ENCODE measurements at regions not wholly inside any gene's neighbourhood (a gene's known extent, or its start where the extent isn't known, plus 50 kb on each side); places are given as distances from the start of the nearest gene placed in this dataset.
A peak's percentile ranks its signal among the peaks of the same experiment; 100 is the strongest.

GRCh38 chrX:16436348-16437188 is 213.4 kb upstream of the S100G start:
- H3K27ac Mint-ChIP-seq: no peak overlapping the region

DNA sequence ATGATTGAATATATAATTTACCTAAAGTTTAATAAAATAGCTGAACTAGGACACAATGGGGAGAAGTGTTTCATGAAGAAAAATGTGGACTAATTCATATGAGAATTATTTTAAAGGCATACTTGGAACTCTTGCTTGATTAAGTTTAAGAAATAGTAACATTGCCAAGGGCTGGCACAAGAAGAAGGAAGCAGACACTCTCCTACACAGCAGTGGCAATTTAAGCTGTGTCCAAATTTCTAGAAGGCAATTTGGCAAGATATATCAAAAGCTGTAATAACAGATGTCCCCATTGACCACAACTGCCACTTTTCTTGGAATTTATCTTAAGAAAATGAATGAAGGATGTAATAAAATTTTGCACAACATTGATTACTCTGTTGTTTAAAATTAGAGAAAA is 209.5 kb upstream of the S100G start:
- Mint-ChIP-seq H3K36me3 (no peaks in the 10 kb centered on the region), H3K9me3 (no peaks in the 10 kb centered on the region), H3K4me1 (no peaks in the 10 kb centered on the region), H3K4me3 (no peak overlapping the region), H3K27me3 (ENCODE audit: low read depth in 3 of 3) (peaks cover 2 to 8% (median 5%) of the 10 kb centered on the region in 3 donors), H3K27ac (no peak overlapping the region)
- no peak for DNase-seq

More at GRCh38 chrX:16436348-16437188, 213.4 kb upstream of the S100G start:
- no peaks in the 10 kb centered on the region for H3K9me3 Mint-ChIP-seq
- peaks cover 3 to 11% of the 10 kb centered on the region in 2 donors for H3K4me1 Mint-ChIP-seq
- H3K4me3 Mint-ChIP-seq: no peak overlapping the region
- H3K36me3 Mint-ChIP-seq: no peaks in the 10 kb centered on the region
- peaks cover 2 to 14% (median 5%) of the 10 kb centered on the region in 3 donors for H3K27me3 Mint-ChIP-seq (ENCODE audit: low read depth in 3 of 3)
- peak; percentile 18 to 35 (median 30) for DNase-seq

DNA sequence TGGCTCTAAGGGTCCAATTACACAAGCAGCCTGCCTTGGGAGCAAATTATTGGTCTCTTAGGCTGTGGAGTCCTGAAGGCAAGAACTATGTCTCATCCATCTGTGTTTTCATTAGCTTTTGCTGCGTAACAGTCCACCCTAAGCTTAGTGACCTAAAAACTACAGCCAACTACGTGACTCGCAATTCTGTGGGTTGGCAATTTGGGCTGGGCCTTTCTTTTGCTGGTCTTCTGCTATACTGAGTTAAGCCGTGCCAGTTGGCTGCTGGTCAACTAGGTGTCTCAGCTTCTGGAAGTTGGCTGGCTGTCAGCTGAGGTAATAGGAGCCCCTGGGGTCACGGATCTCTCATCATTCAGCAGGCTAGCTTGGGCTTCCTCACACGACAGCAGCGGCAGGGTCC is 205.6 kb upstream of the S100G start:
- no peak for DNase-seq
- no peak overlapping the region for H3K4me3 Mint-ChIP-seq
- H3K27me3 Mint-ChIP-seq (ENCODE audit: low read depth in 3 of 3): peaks cover 2 to 5% (median 2%) of the 10 kb centered on the region in 3 donors
- H3K4me1 Mint-ChIP-seq: no peaks in the 10 kb centered on the region
- no peaks in the 10 kb centered on the region for H3K9me3 Mint-ChIP-seq
- H3K27ac Mint-ChIP-seq: no peak overlapping the region
- no peaks in the 10 kb centered on the region for H3K36me3 Mint-ChIP-seq

GRCh38 chrX:16445166-16445752 is 204.7 kb upstream of the S100G start:
- H3K4me3 Mint-ChIP-seq: no peak overlapping the region
- H3K27ac Mint-ChIP-seq: no peak overlapping the region
- DNase-seq: peak; percentile 10 to 34 (median 28)
- no peaks in the 10 kb centered on the region for H3K4me1 Mint-ChIP-seq
- no peaks in the 10 kb centered on the region for H3K9me3 Mint-ChIP-seq
- H3K27me3 Mint-ChIP-seq (ENCODE audit: low read depth in 3 of 3): peaks cover 2 to 7% (median 5%) of the 10 kb centered on the region in 3 donors
- no peaks in the 10 kb centered on the region for H3K36me3 Mint-ChIP-seq

GRCh38 chrX:16451334-16451733 is 198.6 kb upstream of the S100G start:
- H3K36me3 Mint-ChIP-seq: no peaks in the 10 kb centered on the region
- H3K4me3 Mint-ChIP-seq: no peak overlapping the region
- H3K27me3 Mint-ChIP-seq (ENCODE audit: low read depth in 3 of 3): peaks cover 0 to 14% (median 7%) of the 10 kb centered on the region in 3 donors
- no peak for DNase-seq
- H3K9me3 Mint-ChIP-seq: no peaks in the 10 kb centered on the region
- H3K4me1 Mint-ChIP-seq: no peaks in the 10 kb centered on the region
- no peak overlapping the region for H3K27ac Mint-ChIP-seq

DNA sequence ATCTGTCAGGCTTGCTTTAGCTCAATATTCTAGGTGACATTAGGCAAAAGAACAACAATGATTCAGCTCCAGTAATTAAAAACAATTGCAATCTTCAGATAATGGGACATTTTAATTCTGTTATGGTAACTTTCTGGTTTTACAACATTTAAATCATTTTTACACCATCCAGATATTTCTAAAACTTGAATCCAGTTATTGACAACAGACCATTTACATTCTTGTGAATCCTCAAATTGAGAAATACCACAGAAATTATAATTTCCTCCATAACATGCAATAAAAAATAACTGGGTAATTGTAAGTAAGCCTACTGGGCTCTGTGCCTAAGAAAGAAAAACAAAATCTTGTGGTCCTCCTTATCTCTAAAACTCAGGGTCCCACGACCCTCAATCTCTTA is 195.0 kb upstream of the S100G start:
- no peaks in the 10 kb centered on the region for H3K4me1 Mint-ChIP-seq
- DNase-seq: no peak
- no peak overlapping the region for H3K4me3 Mint-ChIP-seq
- H3K27me3 Mint-ChIP-seq (ENCODE audit: low read depth in 3 of 3): peaks cover 0 to 6% (median 1%) of the 10 kb centered on the region in 3 donors
- H3K9me3 Mint-ChIP-seq: no peaks in the 10 kb centered on the region
- no peak overlapping the region for H3K27ac Mint-ChIP-seq
- no peaks in the 10 kb centered on the region for H3K36me3 Mint-ChIP-seq

- no peaks in the 10 kb centered on the region for H3K36me3 Mint-ChIP-seq
- H3K9me3 Mint-ChIP-seq: no peaks in the 10 kb centered on the region
- no peak for DNase-seq
- H3K4me1 Mint-ChIP-seq: no peaks in the 10 kb centered on the region
- no peak overlapping the region for H3K4me3 Mint-ChIP-seq
- no peak overlapping the region for H3K27ac Mint-ChIP-seq
- peaks cover 0 to 6% (median 1%) of the 10 kb centered on the region in 3 donors for H3K27me3 Mint-ChIP-seq (ENCODE audit: low read depth in 3 of 3)
These were observed 192.7 kb upstream of the S100G start for GRCh38 chrX:16457239-16457638.

GRCh38 chrX:16458208-16458607 is 191.8 kb upstream of the S100G start:
- H3K27ac Mint-ChIP-seq: no peak overlapping the region
- no peaks in the 10 kb centered on the region for H3K36me3 Mint-ChIP-seq
- H3K27me3 Mint-ChIP-seq (ENCODE audit: low read depth in 3 of 3): peaks cover 0 to 3% (median 0%) of the 10 kb centered on the region in 3 donors
- no peaks in the 10 kb centered on the region for H3K4me1 Mint-ChIP-seq
- peaks cover 0 to 2% (median 0%) of the 10 kb centered on the region in 6 donors for H3K9me3 Mint-ChIP-seq
- DNase-seq: no peak
- no peak overlapping the region for H3K4me3 Mint-ChIP-seq

DNA sequence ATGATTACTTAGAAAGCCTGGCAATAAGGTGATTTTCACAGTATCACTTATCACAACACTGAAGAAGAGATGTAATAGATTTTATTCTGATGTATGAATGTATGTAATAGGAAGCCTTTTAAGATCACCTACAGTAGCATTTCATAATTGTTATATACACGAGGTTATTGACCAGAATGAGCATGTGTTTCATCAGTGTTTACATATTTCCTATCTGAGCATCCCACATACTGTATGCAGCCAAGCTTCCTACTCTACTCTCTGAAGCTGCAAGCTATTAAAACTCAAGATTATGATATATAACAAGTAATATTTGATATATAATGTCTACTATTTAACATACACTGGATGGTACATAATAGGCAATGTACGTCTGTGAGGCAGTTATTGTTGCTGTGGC is 190.9 kb upstream of the S100G start:
- Mint-ChIP-seq H3K4me1 (no peaks in the 10 kb centered on the region), H3K4me3 (no peak overlapping the region), H3K36me3 (no peaks in the 10 kb centered on the region), H3K27me3 (ENCODE audit: low read depth in 3 of 3) (peaks cover 0 to under 1% (median 0%) of the 10 kb centered on the region in 3 donors), H3K27ac (no peak overlapping the region), H3K9me3 (peaks cover 0 to 2% (median 0%) of the 10 kb centered on the region in 6 donors)
- no peak for DNase-seq

DNA sequence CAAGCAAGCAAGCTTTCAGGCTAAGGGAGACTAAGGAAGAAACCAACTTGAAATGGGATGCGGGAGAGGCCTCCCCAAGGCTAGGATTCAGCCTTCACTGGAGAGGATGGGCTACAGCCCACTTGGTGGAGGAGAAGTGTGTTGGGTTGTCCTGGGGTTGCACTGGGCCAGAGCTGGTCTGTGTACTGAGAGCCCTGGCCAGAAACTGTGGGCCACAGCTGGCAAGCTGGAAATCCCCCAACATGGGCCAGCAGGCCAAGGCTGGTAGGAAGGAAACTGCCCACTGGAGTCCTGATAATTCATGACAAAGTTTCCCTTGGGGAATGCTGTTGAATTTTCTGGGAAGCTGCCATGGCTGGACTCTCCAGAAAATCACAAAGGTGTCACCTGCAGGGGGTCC is 188.0 kb upstream of the S100G start:
- H3K27ac Mint-ChIP-seq: no peak overlapping the region
- H3K27me3 Mint-ChIP-seq (ENCODE audit: low read depth in 3 of 3): peaks cover 0 to 2% (median 0%) of the 10 kb centered on the region in 3 donors
- H3K4me1 Mint-ChIP-seq: no peaks in the 10 kb centered on the region
- no peak overlapping the region for H3K4me3 Mint-ChIP-seq
- no peaks in the 10 kb centered on the region for H3K36me3 Mint-ChIP-seq
- no peak for DNase-seq
- H3K9me3 Mint-ChIP-seq: peaks cover 0 to 2% (median 0%) of the 10 kb centered on the region in 6 donors

GRCh38 chrX:16462912-16463311 is 187.0 kb upstream of the S100G start:
- peaks cover 0 to 2% (median 0%) of the 10 kb centered on the region in 3 donors for H3K27me3 Mint-ChIP-seq (ENCODE audit: low read depth in 3 of 3)
- no peak overlapping the region for H3K4me3 Mint-ChIP-seq
- H3K4me1 Mint-ChIP-seq: no peaks in the 10 kb centered on the region
- DNase-seq: no peak
- no peak overlapping the region for H3K27ac Mint-ChIP-seq
- no peaks in the 10 kb centered on the region for H3K36me3 Mint-ChIP-seq
- peaks cover 0 to 2% (median 0%) of the 10 kb centered on the region in 6 donors for H3K9me3 Mint-ChIP-seq

DNA sequence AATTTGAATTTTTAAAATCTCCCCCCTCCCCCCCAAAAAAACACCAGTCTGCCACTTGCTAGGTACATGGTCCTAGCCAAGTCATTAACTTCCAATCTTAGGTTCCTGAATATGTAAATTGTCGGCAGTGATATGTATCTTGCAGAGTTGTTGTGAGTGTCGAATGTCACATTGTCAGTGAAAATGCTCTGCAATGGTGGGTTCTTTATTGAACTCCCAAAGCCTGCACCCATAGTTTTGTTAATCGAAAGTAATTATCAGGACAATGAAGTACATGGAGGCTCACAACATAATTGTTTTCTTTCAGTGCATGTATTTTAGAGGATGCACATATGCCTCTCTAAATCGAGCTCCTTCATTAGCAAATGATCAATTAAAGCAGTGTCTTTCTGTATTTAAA is 185.6 kb upstream of the S100G start:
- Mint-ChIP-seq H3K9me3 (peaks cover 0 to 2% (median 0%) of the 10 kb centered on the region in 6 donors), H3K27me3 (ENCODE audit: low read depth in 3 of 3) (peaks cover 0 to 3% (median 2%) of the 10 kb centered on the region in 3 donors), H3K4me1 (no peaks in the 10 kb centered on the region), H3K27ac (no peak overlapping the region), H3K4me3 (no peak overlapping the region), H3K36me3 (no peaks in the 10 kb centered on the region)
- DNase-seq: no peak

- Mint-ChIP-seq H3K27ac (no peak overlapping the region), H3K4me1 (no peaks in the 10 kb centered on the region), H3K4me3 (no peak overlapping the region), H3K9me3 (peaks cover 0 to 2% (median 0%) of the 10 kb centered on the region in 6 donors), H3K36me3 (no peaks in the 10 kb centered on the region), H3K27me3 (ENCODE audit: low read depth in 3 of 3) (peaks cover 0 to 3% (median 2%) of the 10 kb centered on the region in 3 donors)
- DNase-seq: no peak
These were observed 184.7 kb upstream of the S100G start for GRCh38 chrX:16465081-16465876.

All from immature natural killer cell (primary cell).